KMS-11 (cell line): ENCODE measurements at regions not wholly inside any gene's neighbourhood (a gene's known extent, or its start where the extent isn't known, plus 50 kb on each side); places are given as distances from the start of the nearest gene placed in this dataset.

Experiments used
- H2AFZ ChIP-seq: fragments of 200-600 bp; sonication (generic); 2 replicates; pipeline ENCODE4 v1.6.1; 2016; ENCODE audit warnings: antibody characterized with exemption, mixed run types, low read depth
- H3K27ac ChIP-seq: fragments of 200-600 bp; sonication (generic); 2 replicates; pipeline ENCODE4 v1.6.1; 2016; ENCODE audit warnings: mild to moderate bottlenecking, mixed run types
- H3K27me3 ChIP-seq: fragments of 200-600 bp; sonication (generic); 2 replicates; pipeline ENCODE4 v1.6.1; 2017; ENCODE audit warnings: mild to moderate bottlenecking, low read depth, mixed run types, moderate library complexity; ENCODE audit not compliant: insufficient read depth
- H3K36me3 ChIP-seq: fragments of 200-600 bp; sonication (generic); 2 replicates; pipeline ENCODE4 v1.6.1; 2017; ENCODE audit warnings: mild to moderate bottlenecking, mixed run types; ENCODE audit not compliant: insufficient read depth
- H3K4me1 ChIP-seq: fragments of 200-600 bp; sonication (generic); 2 replicates; pipeline ENCODE4 v1.6.1; 2016; ENCODE audit warnings: mild to moderate bottlenecking, low read depth, mixed run types; ENCODE audit not compliant: poor library complexity, severe bottlenecking
- H3K4me2 ChIP-seq: fragments of 200-600 bp; sonication (generic); 2 replicates; pipeline ENCODE4 v1.7.0; 2016; ENCODE audit warnings: mild to moderate bottlenecking, mixed run types
- H3K4me3 ChIP-seq: fragments of 200-600 bp; sonication (generic); IDR thresholded peaks from 2 replicates; pipeline ENCODE4 v1.6.1; 2017; ENCODE audit warnings: low read depth, low read length, mixed read lengths; ENCODE audit not compliant: insufficient read depth
- H3K79me2 ChIP-seq: fragments of 200-600 bp; sonication (generic); 2 replicates; pipeline ENCODE4 v1.6.1; 2016; ENCODE audit warnings: low read depth, mixed run types; ENCODE audit not compliant: insufficient read depth
- H3K9ac ChIP-seq: fragments of 200-600 bp; sonication (generic); 2 replicates; pipeline ENCODE4 v1.6.1; 2016; ENCODE audit warnings: mild to moderate bottlenecking, mixed run types
- H4K20me1 ChIP-seq: fragments of 200-600 bp; sonication (generic); 2 replicates; pipeline ENCODE4 v1.6.1; 2016; ENCODE audit warnings: mild to moderate bottlenecking, mixed run types; ENCODE audit not compliant: insufficient read depth
- CTCF ChIP-seq: fragments of 200-600 bp; sonication (generic); conservative IDR thresholded peaks from 2 replicates; pipeline ENCODE4 v1.6.1; 2017; ENCODE audit warnings: low read depth, mild to moderate bottlenecking, antibody characterized with exemption, low read length, moderate library complexity, mixed read lengths

DNA sequence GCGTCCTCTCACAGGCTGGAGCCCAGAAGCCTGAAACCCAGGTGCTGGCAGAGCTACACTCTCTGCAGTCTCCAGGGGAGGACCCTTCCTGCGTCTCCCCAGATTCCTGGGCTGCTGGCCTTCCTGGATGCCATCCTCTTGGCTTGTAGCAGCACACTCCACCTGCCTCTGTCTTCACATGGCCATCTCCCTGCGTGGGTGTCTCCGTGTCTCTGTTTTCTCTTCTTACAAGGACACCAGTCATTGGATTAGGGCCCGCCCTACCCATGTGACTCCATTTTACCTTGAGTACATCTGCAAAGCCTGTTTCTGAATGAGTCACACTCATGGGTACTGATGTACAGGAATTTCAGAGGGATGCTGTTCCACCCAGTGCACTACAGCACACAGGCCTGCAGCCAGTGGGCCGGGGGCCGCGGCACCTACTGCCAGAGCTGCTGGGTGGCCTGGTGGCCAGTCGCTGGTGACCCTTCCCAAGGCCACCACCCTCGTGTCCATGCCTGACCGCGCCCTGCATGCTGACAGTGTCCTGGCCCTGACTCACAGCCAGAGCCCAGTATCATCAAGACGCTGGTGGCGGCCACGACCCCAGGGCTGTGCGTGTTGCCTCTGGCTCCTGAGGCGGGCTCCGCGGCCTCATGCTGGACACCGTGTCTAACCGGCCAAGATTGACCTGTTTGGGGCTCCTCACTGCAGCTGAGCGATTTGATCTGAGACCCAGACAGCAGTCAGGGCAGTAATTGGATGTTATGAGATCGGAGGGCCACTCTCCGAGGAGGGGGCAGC, 63.6 kb upstream of the NKX1-1 start:
- no peak overlapping the region for H2AFZ ChIP-seq
- no peak overlapping the region for H3K4me2 ChIP-seq
- H3K9ac ChIP-seq, result no peak overlapping the region
- H3K36me3 ChIP-seq, result no peaks in the 10 kb centered on the region
- no peaks in the 10 kb centered on the region for H3K79me2 ChIP-seq
- H3K4me1 ChIP-seq, result no peaks in the 10 kb centered on the region
- no peak overlapping the region for H3K27ac ChIP-seq
- H4K20me1 ChIP-seq, result no peaks in the 10 kb centered on the region
- no peak for TF ChIP-seq CTCF
- H3K27me3 ChIP-seq, result no peaks in the 10 kb centered on the region
- H3K4me3 ChIP-seq, result no peak overlapping the region

DNA sequence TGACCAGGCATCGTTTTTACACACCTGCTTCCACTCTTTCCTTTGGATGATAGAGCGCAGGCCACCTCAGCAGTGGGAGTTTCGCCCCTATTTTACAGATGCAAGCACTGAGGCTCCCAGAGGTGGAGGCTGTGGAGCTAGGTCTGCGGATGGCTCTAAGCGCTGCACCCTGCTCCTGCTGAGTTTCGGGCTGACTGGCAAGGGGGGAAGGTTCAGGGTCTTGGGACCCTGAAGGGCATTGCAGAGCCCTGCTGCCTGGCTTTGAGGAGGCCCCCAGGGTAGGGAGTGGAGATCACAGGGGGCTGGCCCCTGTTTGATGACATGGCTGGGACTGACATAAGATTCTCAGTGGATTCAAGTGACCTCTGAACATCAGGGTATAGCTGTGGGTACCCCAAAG, 62.8 kb upstream of the NKX1-1 start:
- Histone ChIP-seq H3K4me2 (no peak overlapping the region), H3K4me3 (no peak overlapping the region), H3K27ac (no peak overlapping the region), H3K36me3 (no peaks in the 10 kb centered on the region), H3K27me3 (no peaks in the 10 kb centered on the region), H3K9ac (no peak overlapping the region), H4K20me1 (no peaks in the 10 kb centered on the region), H3K4me1 (no peaks in the 10 kb centered on the region), H2AFZ (no peak overlapping the region), H3K79me2 (no peaks in the 10 kb centered on the region)
- TF ChIP-seq CTCF, result no peak

- H3K27me3 ChIP-seq, result no peaks in the 10 kb centered on the region; the same call in 1 of the 2 replicates
- H3K4me2 ChIP-seq, result no peak overlapping the region
- H4K20me1 ChIP-seq, result no peaks in the 10 kb centered on the region
- H3K79me2 ChIP-seq, result no peaks in the 10 kb centered on the region
- H3K27ac ChIP-seq, result no peak overlapping the region
- H2AFZ ChIP-seq, result no peak overlapping the region
- H3K4me1 ChIP-seq, result no peaks in the 10 kb centered on the region
- H3K36me3 ChIP-seq, result no peaks in the 10 kb centered on the region
- TF ChIP-seq CTCF, result no peak
- H3K9ac ChIP-seq, result no peak overlapping the region
- H3K4me3 ChIP-seq, result no peak overlapping the region
Measured at GRCh38 chr4:1467581-1468458, 61.6 kb upstream of the NKX1-1 start.

DNA sequence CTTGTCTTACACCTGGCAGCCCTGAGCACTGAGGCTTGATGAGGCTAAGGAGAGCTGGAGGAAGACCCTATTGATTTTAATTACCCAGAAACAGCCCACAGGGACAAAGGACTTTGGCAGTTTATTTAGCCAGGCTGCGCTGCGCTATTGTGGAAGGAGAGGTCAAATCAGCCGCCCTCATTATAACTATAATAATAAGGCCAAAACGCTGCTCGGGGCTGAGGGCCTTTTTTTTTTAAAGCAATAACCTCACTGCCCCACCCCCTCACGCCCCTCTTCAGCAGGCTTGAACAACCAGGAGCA, 60.6 kb upstream of the NKX1-1 start:
- Histone ChIP-seq H3K4me1 (no peaks in the 10 kb centered on the region), H3K4me2 (no peak overlapping the region), H3K4me3 (no peak overlapping the region), H4K20me1 (no peaks in the 10 kb centered on the region), H3K27me3 (no peaks in the 10 kb centered on the region; the same call in 1 of the 2 replicates), H3K79me2 (no peaks in the 10 kb centered on the region), H3K36me3 (no peaks in the 10 kb centered on the region), H3K9ac (no peak overlapping the region), H2AFZ (no peak overlapping the region), H3K27ac (no peak overlapping the region)
- TF ChIP-seq CTCF, result no peak
